ENCODE measurements at regions not wholly inside any gene's neighbourhood (a gene's known extent, or its start where the extent isn't known, plus 50 kb on each side); places are given as distances from the start of the nearest gene placed in this dataset.

- in situ Hi-C loops (cut with HindIII; ENCODE audit: low sequenced_read_pairs), result no loop called here
These were observed 64.2 kb downstream of the RBM43 start for GRCh38 chr2:151197184-151198108.

DNA sequence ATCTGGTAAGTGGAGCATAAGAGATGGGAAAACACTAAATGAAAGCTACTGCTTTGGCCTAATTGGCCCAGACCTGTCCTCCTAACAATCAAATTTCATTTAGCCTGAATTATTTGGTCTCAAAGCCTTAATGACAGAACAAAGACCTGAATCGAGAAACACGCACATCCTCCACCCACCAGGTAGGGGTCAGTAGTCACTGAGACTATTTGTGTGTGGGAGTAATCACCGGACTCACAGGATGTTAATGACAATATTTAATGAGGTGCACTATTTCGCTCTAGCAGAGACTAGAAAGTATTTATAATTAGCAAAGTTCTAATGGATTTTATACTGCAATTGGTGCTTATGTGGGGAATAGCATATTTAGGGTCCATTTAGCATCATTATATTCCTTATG is 68.1 kb downstream of the RBM43 start:
- in situ Hi-C loops (cut with HindIII; ENCODE audit: low sequenced_read_pairs), result no loop called here

- in situ Hi-C loops (cut with HindIII; ENCODE audit: low sequenced_read_pairs), result no loop called here
These were observed 69.0 kb downstream of the RBM43 start for GRCh38 chr2:151192681-151193080.

DNA sequence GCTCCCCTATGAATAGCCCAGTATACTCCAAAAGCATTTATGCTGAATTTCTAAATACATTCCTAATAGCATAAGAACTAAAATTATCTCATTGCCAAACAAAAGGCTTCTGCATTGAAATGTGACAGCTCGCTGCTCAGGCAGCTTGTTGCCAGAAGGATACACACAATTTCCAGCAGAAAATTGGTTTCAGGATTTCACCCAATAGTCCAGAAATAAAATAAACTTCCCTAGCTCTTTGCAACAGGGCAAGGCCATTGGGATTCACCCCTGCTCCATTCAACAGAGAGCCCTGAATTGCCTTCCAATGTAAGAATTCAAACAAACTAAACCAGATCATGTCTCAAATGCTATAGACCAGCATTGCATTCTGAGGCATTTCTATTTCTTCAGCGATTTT is 70.7 kb downstream of the RBM43 start:
- in situ Hi-C loops (cut with HindIII; ENCODE audit: low sequenced_read_pairs), result no loop called here

- in situ Hi-C loops (cut with HindIII; ENCODE audit: low sequenced_read_pairs), result no loop called here
These were observed 72.5 kb downstream of the RBM43 start for GRCh38 chr2:151189125-151189524.

- in situ Hi-C loops (cut with HindIII; ENCODE audit: low sequenced_read_pairs), result no loop called here
These were observed 75.7 kb downstream of the RBM43 start for GRCh38 chr2:151186011-151186410.

GRCh38 chr2:151182899-151183809 is 78.5 kb downstream of the RBM43 start:
- in situ Hi-C loops (cut with HindIII; ENCODE audit: low sequenced_read_pairs), result no loop called here

GRCh38 chr2:151182396-151182795 is 79.3 kb downstream of the RBM43 start:
- in situ Hi-C loops (cut with HindIII; ENCODE audit: low sequenced_read_pairs), result no loop called here

DNA sequence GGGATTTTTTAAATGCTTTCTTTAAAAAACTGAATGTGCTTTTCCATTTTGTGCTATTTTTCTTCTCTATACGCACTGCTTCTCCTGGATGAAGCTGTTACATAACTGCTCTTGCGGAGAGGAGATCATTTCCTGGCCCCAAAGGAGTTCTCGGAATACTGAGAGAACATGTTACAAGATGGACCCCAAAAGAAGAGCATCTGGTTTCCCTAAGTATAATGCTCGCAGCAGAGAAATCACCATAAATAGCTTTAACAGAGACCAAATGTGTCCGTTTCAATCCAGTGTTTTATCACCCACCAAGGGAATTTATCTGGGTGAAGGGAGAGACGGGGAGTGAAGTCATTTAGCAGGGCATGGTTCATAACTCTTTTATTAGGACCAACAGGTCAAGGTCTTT is 80.1 kb downstream of the RBM43 start:
- in situ Hi-C loops (cut with HindIII; ENCODE audit: low sequenced_read_pairs), result no loop called here

- in situ Hi-C loops (cut with HindIII; ENCODE audit: low sequenced_read_pairs), result no loop called here
These were observed 81.5 kb downstream of the RBM43 start for GRCh38 chr2:151180123-151180522.

DNA sequence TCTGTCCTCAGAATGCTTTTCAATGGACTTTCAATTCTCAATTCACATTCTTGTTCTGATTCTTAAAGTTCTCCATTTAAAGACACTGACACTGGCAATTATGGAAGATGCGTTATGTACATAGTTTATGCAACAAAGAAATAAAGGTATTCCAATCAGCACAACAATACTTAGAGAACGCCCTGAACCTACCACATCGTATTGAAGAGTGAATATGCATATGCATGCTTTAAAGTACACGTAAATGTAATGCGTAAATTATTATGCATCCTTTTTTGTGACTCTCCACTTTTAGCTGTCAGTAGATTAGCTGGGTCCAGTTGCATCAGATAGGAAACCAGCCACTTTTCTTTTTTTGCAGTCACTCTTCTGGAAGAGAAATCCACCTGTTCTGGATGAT is 83.5 kb downstream of the RBM43 start:
- in situ Hi-C loops (cut with HindIII; ENCODE audit: low sequenced_read_pairs), result no loop called here

- in situ Hi-C loops (cut with HindIII; ENCODE audit: low sequenced_read_pairs), result no loop called here
These were observed 83.9 kb downstream of the RBM43 start for GRCh38 chr2:151177756-151178155.

GRCh38 chr2:151176661-151177060 is 85.0 kb downstream of the RBM43 start:
- in situ Hi-C loops (cut with HindIII; ENCODE audit: low sequenced_read_pairs), result no loop called here

DNA sequence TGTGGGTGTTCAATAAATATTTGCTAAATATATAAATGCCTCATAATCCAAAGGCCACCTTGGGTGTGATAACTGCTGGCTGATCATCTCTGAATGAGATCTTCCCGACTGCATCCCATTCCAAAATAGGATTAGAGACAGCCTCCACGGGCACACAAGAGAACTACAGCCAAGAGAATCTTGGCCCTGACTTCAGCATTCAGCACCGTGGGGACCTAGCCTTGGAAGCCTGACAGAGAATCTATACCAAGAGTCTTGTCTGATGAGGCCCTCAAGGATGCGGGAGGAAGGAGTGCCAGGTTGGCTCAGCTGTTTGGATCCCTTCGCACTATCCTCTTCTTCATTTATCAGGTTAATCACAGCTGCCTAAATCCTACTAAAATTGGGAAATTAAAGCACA is 85.8 kb downstream of the RBM43 start:
- in situ Hi-C loops (cut with HindIII; ENCODE audit: low sequenced_read_pairs), result no loop called here

- in situ Hi-C loops (cut with HindIII; ENCODE audit: low sequenced_read_pairs), result no loop called here
These were observed 87.5 kb downstream of the RBM43 start for GRCh38 chr2:151174127-151174526.

DNA sequence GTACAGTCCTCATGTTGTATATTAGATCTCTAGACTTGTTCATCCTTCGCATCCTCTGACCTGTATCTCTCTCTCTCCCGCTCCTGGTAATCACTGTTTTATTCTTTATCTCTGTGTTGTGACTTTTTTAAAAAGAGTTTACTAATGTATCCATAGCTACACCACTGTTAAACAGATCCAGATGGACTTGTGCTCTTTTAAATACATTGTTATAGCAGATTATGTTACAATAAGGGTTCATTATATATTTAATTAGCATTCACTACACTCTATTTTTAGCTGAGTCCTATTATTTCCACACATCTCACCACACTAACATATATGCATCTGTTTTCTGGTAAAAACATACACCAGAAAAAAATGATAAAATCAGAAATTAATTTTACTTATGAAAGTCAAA is 90.5 kb downstream of the RBM43 start:
- in situ Hi-C loops (cut with HindIII; ENCODE audit: low sequenced_read_pairs), result no loop called here

DNA sequence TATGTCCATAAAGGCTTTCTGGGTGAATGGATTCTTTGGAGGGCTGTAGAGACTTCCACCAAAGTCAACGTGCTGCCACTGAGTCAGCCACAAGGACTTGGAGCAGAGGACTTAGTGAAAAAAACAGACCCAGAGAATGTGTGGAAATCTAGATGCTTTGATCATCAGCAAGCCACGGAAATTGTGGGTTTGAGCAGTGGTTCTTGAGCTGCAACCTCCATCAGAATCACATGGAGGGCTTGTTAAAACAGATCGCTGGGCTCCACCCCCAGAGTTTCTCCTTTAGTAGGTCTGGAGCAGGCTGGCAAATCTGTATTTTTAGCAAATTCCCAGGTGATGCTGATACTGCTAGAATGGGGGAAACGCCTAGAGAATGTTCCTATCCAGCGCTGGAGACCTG is 95.3 kb downstream of the RBM43 start:
- in situ Hi-C loops (cut with HindIII; ENCODE audit: low sequenced_read_pairs), result no loop called here

DNA sequence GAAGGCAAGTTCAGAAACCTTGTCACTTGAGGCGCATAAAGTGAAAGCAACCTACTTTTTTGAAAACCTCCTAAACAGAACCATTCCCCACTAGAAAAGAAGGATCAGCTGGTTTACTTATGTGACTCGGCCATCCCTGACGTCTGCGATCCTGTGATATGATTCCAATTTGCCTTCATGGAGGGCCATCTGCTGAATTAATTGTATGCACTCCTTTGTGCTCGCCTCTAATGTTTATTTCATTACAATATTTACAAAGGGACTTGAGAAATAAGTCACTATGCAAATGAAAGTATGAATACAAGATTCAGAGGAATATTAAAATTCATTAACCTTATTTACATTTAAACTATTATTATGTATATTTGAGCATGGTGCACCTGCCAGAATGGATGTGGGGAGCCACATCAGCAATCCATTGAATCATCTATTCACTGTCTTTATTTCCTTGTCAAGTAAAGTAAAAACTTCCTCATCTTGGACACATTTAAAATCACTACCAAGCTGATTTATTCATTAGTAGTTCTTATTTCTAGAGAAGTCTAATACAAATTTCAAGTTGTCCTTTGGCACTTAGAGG is 96.5 kb downstream of the RBM43 start:
- in situ Hi-C loops (cut with HindIII; ENCODE audit: low sequenced_read_pairs), result no loop called here

- in situ Hi-C loops (cut with HindIII; ENCODE audit: low sequenced_read_pairs), result no loop called here
These were observed 99.7 kb downstream of the RBM43 start for GRCh38 chr2:151161821-151162551.

GRCh38 chr2:151159109-151159662 is 102.5 kb downstream of the RBM43 start:
- in situ Hi-C loops (cut with HindIII; ENCODE audit: low sequenced_read_pairs), result no loop called here

Measured in DLD1 (cell line).